Sigmoid colon (tissue), 6 donors: ENCODE measurements at regions not wholly inside any gene's neighbourhood (a gene's known extent, or its start where the extent isn't known, plus 50 kb on each side); places are given as distances from the start of the nearest gene placed in this dataset.

Experiments
- DNase-seq: peaks from one replicate; pipeline ENCODE4 v3.0.0-alpha.2; 2019
- H3K27ac ChIP-seq, 4 donors: fragments of 200-600 bp; sonication (generic); one replicate each; pipeline ENCODE4 v1.5.1; 2016 to 2019; ENCODE audit warnings: mild to moderate bottlenecking in 1 of 4
- H3K27me3 ChIP-seq, 3 donors: fragments of 200-600 bp; sonication (generic); one replicate each; pipeline ENCODE4 v1.5.1; 2019; ENCODE audit warnings: mild to moderate bottlenecking in 1 of 3
- H3K36me3 ChIP-seq, 4 donors: fragments of 200-600 bp; sonication (generic); one replicate each; pipeline ENCODE4 v1.5.1; 2016 to 2019
- H3K4me1 ChIP-seq, 4 donors: fragments of 200-600 bp; sonication (generic); one replicate each; pipeline ENCODE4 v1.5.1; 2017 to 2019
- H3K4me3 ChIP-seq, 4 donors: fragments of 200-600 bp; sonication (generic); one replicate each; pipeline ENCODE4 v1.5.1; 2017 to 2019; ENCODE audit warnings: mild to moderate bottlenecking in 2 of 4, moderate library complexity in 1 of 4
- H3K9me3 ChIP-seq, 4 donors: fragments of 200-600 bp in 3 of 4; sonication (generic) in 3 of 4; one replicate each; pipeline versions ENCODE4 v1.5.1 to v1.6.1; 2013 to 2019
- CTCF ChIP-seq, 4 experiments: fragments of 450-650 bp in 3 of 4; fragments of 200-600 bp in 1 of 4; IDR thresholded peaks; one replicate each; pipeline ENCODE4 v1.5.1; 2016 to 2019; ENCODE audit warnings: antibody characterized with exemption in 4 of 4, mild to moderate bottlenecking in 3 of 4, moderate library complexity in 2 of 4
- EP300 ChIP-seq, 4 donors: sonication (generic); formaldehyde crosslinking; IDR thresholded peaks; one replicate each; pipeline ENCODE4 v1.6.1; 2017; ENCODE audit warnings: antibody characterized with exemption in 4 of 4
- POLR2A ChIP-seq, 2 donors: fragments of 450-650 bp; IDR thresholded peaks; one replicate each; pipeline ENCODE4 v1.6.1; 2016; ENCODE audit warnings: antibody characterized with exemption in 2 of 2, mild to moderate bottlenecking in 2 of 2, moderate library complexity in 2 of 2
- POLR2AphosphoS5 ChIP-seq, 4 donors: sonication (generic); formaldehyde crosslinking; IDR thresholded peaks; one replicate each; pipeline ENCODE4 v1.6.1; 2017; ENCODE audit warnings: antibody characterized with exemption in 4 of 4
- WGBS, 2 donors: extraction: QIAGEN DNeasy Blood & Tissue Kit; methylation state at CpG; one replicate each; pipeline ENCODE4 v1.1.7; 2013; 5-methylcytosine and 5-hydroxymethylcytosine counted together
- intact Hi-C: fragments of 100-400 bp; cut with DNase I; formaldehyde crosslinking; loops from one replicate; pipeline ENCODE4 v1.15.1; 2023
- donor health status: healthy with polysubstance abuse.
- donor health status: healthy.

DNA sequence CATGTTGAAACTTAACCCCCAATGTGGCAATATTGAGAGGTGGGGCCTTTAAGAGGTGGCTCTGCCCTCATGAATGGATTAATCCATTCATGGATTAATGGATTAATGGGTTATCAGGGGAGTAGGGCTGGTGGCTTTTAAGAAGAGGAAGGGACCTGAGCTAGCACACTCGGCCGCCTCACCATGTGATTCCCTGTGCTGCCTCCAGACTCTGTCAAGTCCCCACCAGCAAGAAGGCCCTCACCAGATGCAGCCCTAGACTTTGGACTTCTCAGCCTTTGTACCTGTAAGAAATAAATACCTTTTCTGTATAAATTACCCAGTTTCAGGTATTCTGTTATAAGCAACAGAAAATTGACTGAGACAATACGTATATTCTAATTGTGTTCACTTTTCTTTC is 272.2 kb upstream of the DMRT1 start:
- Histone ChIP-seq H3K9me3 (peaks cover 0 to 2% (median 0%) of the 10 kb centered on the region in 4 donors), H3K27me3 (no peaks in the 10 kb centered on the region), H3K36me3 (no peaks in the 10 kb centered on the region), H3K4me3 (no peak overlapping the region), H3K4me1 (peaks cover 0 to 15% (median 8%) of the 10 kb centered on the region in 4 donors), H3K27ac (no peak overlapping the region)
- no peak for TF ChIP-seq CTCF (IDR thresholded peaks at IDR 0.05)
- TF ChIP-seq POLR2AphosphoS5 (IDR thresholded peaks at IDR 0.05) = no peak
- no peak for TF ChIP-seq EP300 (IDR thresholded peaks at IDR 0.05)
- TF ChIP-seq POLR2A (IDR thresholded peaks at IDR 0.05) = no peak
- intact Hi-C loops = no loop called here
- WGBS, 2 donors = 86 to 89% methylated on average over 3 of the region's 3 CpGs
- no peak for DNase-seq

- peaks cover 0 to 15% (median 8%) of the 10 kb centered on the region in 4 donors for H3K4me1 ChIP-seq
- TF ChIP-seq EP300 (IDR thresholded peaks at IDR 0.05) = no peak
- TF ChIP-seq CTCF (IDR thresholded peaks at IDR 0.05) = no peak
- no peak for TF ChIP-seq POLR2AphosphoS5 (IDR thresholded peaks at IDR 0.05)
- no peak for TF ChIP-seq POLR2A (IDR thresholded peaks at IDR 0.05)
- intact Hi-C loops = no loop called here
- 84 to 86% methylated on average over 5 of the region's 5 CpGs for WGBS, 2 donors
- no peaks in the 10 kb centered on the region for H3K27me3 ChIP-seq
- H3K9me3 ChIP-seq = peaks cover 0 to 2% (median 0%) of the 10 kb centered on the region in 4 donors
- no peak overlapping the region for H3K4me3 ChIP-seq
- no peak overlapping the region for H3K27ac ChIP-seq
- no peak for DNase-seq
- H3K36me3 ChIP-seq = no peaks in the 10 kb centered on the region
These were observed 271.3 kb upstream of the DMRT1 start for GRCh38 chr9:570187-570586.

DNA sequence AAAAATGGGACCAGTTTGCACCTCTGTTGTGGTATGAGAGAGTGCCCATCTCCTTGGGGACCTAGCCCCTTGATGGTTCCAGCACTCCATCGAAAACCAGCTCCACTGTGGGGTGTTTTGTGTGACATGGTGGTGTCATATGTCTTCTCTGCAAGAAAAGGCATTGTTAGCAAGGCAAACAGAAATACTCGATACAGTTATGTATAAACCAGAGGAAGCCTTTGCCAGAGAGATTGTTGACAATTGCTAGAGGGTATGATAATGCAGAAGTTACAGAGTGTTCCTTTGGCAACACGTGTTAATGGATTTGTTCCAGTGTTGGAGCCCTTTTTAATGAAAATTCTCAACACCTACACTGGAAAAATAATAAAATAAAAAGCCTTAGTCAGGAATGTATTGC is 270.4 kb upstream of the DMRT1 start:
- 14 to 64% methylated on average over 3 of the region's 3 CpGs for WGBS, 2 donors
- peaks cover 0 to 15% (median 8%) of the 10 kb centered on the region in 4 donors for H3K4me1 ChIP-seq
- no peak for TF ChIP-seq POLR2AphosphoS5 (IDR thresholded peaks at IDR 0.05)
- TF ChIP-seq POLR2A (IDR thresholded peaks at IDR 0.05) = no peak
- TF ChIP-seq CTCF (IDR thresholded peaks at IDR 0.05) = no peak
- TF ChIP-seq EP300 (IDR thresholded peaks at IDR 0.05) = no peak
- H3K4me3 ChIP-seq = no peak overlapping the region
- DNase-seq = no peak
- H3K36me3 ChIP-seq = no peaks in the 10 kb centered on the region
- no peaks in the 10 kb centered on the region for H3K9me3 ChIP-seq
- no peaks in the 10 kb centered on the region for H3K27me3 ChIP-seq
- H3K27ac ChIP-seq = no peak overlapping the region
- intact Hi-C loops = no loop called here

GRCh38 chr9:571741-572140 is 269.8 kb upstream of the DMRT1 start:
- 43 to 78% methylated on average over 2 of the region's 2 CpGs for WGBS, 2 donors
- Histone ChIP-seq H3K9me3 (no peaks in the 10 kb centered on the region), H3K36me3 (no peaks in the 10 kb centered on the region), H3K27ac (no peak overlapping the region), H3K4me1 (peaks cover 0 to 15% (median 8%) of the 10 kb centered on the region in 4 donors), H3K27me3 (no peaks in the 10 kb centered on the region), H3K4me3 (no peak overlapping the region)
- TF ChIP-seq POLR2A (IDR thresholded peaks at IDR 0.05) (no peak), POLR2AphosphoS5 (IDR thresholded peaks at IDR 0.05) (no peak), EP300 (IDR thresholded peaks at IDR 0.05) (no peak), CTCF (IDR thresholded peaks at IDR 0.05) (no peak)
- DNase-seq = no peak
- intact Hi-C loops = no loop called here

DNA sequence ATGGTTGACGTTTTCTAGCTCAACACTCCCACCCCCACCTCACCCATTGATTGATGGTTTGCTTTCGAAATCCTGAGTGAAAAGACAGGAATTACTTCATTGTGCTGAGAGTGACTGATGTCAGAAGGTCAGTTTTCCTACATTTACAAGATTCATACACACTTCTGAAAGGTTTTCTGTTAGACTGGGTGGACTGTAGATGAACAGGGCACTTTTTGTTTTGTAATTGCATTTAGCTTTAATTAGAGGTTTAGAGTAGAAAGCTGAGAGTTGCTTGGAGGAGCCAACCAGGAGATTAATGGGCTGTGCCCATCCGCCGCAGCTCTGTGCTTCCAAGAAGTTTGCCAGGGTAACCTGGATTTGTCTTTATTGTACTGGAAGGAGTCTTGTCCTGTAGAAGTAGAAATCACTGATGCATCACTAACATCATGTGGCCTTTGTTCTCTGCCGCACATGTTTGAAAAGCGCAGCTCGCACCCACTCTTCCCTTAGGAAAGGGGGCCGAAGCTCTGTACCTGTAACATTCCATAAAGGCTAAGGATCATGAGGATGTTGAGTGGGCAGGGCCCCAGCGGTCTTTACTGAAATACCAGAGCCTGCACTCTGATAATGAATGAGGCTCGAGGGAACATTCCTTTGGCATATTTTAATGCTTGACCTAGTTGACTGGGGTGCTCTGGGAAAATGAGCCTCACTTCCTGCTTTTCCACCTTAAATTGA is 267.6 kb upstream of the DMRT1 start:
- no peak for DNase-seq
- no peak for TF ChIP-seq CTCF (IDR thresholded peaks at IDR 0.05)
- no peak for TF ChIP-seq POLR2A (IDR thresholded peaks at IDR 0.05)
- TF ChIP-seq POLR2AphosphoS5 (IDR thresholded peaks at IDR 0.05) = no peak
- no peak for TF ChIP-seq EP300 (IDR thresholded peaks at IDR 0.05)
- WGBS, 2 donors = 86 to 89% methylated on average over 10 of the region's 10 CpGs

More for the DNA sequence above, 267.6 kb upstream of the DMRT1 start:
- no peak overlapping the region for H3K27ac ChIP-seq
- no peaks in the 10 kb centered on the region for H3K9me3 ChIP-seq
- no peak overlapping the region for H3K4me3 ChIP-seq
- peaks cover 0 to 15% (median 8%) of the 10 kb centered on the region in 4 donors for H3K4me1 ChIP-seq
- H3K36me3 ChIP-seq = no peaks in the 10 kb centered on the region
- intact Hi-C loops = no loop called here
- no peaks in the 10 kb centered on the region for H3K27me3 ChIP-seq
